ENCODE measurements at regions not wholly inside any gene's neighbourhood (a gene's known extent, or its start where the extent isn't known, plus 50 kb on each side); places are given as distances from the start of the nearest gene placed in this dataset.

DNA sequence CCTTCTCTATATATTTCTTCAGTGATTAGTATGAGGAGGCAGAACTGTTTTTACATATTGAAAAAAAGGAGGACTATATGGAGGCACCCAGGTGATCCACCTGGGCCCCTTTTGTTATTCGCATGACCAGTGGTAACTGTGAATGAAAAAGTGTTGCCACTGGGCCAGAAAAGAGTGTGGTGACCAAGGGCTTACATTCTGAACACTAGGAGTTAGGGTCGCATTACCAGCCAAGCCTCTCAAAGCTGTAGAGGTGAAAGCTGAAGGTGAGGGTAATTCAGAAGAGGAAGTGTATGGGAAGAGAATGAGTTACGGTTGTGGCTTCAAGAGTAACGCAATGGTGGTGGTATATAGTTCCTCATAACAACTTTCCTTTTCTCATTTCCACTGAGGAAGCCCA, 487.6 kb downstream of the TMEM182 start:
- Histone ChIP-seq H3K4me1 (no peaks in the 10 kb centered on the region), H3K9me3 (peaks cover 0 to 17% (median 0%) of the 10 kb centered on the region in 11 donors), H3K27ac (no peak overlapping the region), H3K4me3 (no peak overlapping the region), H3K27me3 (peaks cover 0 to 5% (median 0%) of the 10 kb centered on the region in 7 donors), H3K36me3 (no peaks in the 10 kb centered on the region)
- TF ChIP-seq, protein P1, sequence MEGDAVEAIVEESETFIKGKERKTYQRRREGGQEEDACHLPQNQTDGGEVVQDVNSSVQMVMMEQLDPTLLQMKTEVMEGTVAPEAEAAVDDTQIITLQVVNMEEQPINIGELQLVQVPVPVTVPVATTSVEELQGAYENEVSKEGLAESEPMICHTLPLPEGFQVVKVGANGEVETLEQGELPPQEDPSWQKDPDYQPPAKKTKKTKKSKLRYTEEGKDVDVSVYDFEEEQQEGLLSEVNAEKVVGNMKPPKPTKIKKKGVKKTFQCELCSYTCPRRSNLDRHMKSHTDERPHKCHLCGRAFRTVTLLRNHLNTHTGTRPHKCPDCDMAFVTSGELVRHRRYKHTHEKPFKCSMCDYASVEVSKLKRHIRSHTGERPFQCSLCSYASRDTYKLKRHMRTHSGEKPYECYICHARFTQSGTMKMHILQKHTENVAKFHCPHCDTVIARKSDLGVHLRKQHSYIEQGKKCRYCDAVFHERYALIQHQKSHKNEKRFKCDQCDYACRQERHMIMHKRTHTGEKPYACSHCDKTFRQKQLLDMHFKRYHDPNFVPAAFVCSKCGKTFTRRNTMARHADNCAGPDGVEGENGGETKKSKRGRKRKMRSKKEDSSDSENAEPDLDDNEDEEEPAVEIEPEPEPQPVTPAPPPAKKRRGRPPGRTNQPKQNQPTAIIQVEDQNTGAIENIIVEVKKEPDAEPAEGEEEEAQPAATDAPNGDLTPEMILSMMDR (IDR thresholded peaks at IDR 0.05): no peak
- whole genome bisulfite sequencing, 2 donors: 83 to 87% methylated on average over 4 of the region's 4 CpGs
- DNase-seq: no peak
- ATAC-seq: no peak
- intact Hi-C loops (cut with DNase I): no loop called here

DNA sequence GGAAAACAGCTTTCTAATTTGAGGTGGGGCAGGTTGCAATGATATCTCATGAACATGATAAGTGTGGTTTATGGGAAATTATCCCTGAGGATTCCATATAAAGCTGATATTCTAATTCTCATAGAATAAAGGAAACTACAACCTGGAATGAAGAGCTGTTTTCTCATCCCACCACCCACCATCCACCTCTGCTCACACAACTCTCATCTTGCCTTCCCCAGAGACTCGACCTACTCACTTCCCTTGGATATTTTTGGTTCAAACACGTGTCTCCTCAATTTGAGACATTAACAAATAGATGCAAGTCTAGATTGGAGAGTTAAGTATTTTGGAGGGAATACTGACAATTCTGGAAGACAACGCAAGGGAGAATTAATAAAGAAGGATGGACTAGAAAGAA, 490.9 kb downstream of the TMEM182 start:
- no peak overlapping the region for H3K4me3 ChIP-seq
- peaks cover 0 to 5% (median 0%) of the 10 kb centered on the region in 7 donors for H3K27me3 ChIP-seq
- DNase-seq (no peak), ATAC-seq (no peak)
- H3K4me1 ChIP-seq: no peaks in the 10 kb centered on the region
- TF ChIP-seq, protein P1 (IDR thresholded peaks at IDR 0.05): no peak
- peaks cover 0 to 17% (median 0%) of the 10 kb centered on the region in 11 donors for H3K9me3 ChIP-seq
- intact Hi-C loops (cut with DNase I): no loop called here
- H3K27ac ChIP-seq: no peak overlapping the region
- 54 to 56% methylated on average over 3 of the region's 3 CpGs for WGBS, 2 donors
- H3K36me3 ChIP-seq: no peaks in the 10 kb centered on the region

DNA sequence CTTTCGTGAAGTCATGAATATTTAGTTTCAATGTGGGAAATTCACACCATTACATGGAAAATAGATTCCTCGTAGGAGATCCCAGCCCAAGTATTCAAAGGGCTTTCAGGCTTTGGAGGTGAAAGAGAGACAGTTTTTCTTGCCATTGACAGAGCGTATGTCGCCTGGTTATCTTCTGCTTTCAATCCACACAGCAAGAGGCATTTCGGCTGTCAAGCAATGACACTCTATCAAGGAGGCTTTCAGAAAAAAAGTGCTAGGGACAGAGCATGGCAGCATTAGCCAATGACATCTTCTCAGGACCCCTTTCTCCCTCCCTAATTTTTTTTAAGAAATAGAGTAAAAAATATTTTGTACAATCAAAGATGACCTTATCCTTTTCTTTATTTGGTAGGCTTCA, 492.8 kb downstream of the TMEM182 start:
- Histone ChIP-seq H3K9me3 (peaks cover 0 to 9% (median 0%) of the 10 kb centered on the region in 11 donors), H3K27me3 (peaks cover 0 to 5% (median 0%) of the 10 kb centered on the region in 7 donors), H3K4me1 (no peaks in the 10 kb centered on the region), H3K27ac (no peak overlapping the region), H3K4me3 (no peak overlapping the region), H3K36me3 (no peaks in the 10 kb centered on the region)
- no peak for ATAC-seq
- TF ChIP-seq, protein P1 (IDR thresholded peaks at IDR 0.05): no peak
- intact Hi-C loops (cut with DNase I): no loop called here
- DNase-seq: no peak
- WGBS, 2 donors: 33 to 45% methylated on average over 5 of the region's 5 CpGs

DNA sequence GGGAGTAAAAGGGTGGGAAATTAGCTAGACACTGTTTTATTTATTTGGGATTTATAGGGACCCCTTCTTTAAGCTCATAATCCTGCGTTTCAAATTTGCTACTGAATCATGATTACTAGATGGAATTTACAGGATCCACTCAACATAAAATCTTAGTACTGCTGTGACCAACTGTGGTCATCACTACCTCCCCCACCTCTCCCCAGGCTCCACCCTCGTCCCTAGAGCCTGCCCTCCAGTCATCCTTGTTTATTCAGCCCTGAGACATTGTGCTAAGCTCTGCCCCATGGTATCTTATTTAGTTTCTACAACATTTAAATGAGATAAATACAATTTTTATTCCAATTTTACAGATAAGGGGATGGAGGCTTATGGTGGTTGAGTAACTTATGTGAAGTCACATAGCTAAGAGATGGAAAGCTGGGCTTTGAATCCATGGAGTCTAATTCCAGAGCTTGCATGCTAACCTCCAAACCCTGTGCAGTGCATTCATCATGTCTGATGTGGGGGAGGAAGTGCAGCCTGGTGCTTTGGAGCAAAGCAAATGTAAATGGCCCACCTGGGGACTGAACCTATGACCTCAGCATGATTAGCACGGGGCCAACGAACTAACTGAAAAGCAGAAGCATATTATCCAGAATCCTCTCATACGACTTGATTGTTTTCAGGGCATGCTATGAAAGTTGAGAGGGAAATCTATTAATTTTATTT, 502.4 kb downstream of the TMEM182 start:
- ATAC-seq (no peak), DNase-seq (no peak)
- Histone ChIP-seq H3K36me3 (no peaks in the 10 kb centered on the region), H3K4me3 (no peak overlapping the region), H3K9me3 (peaks cover 0 to 4% (median 0%) of the 10 kb centered on the region in 11 donors), H3K4me1 (no peaks in the 10 kb centered on the region), H3K27me3 (no peaks in the 10 kb centered on the region), H3K27ac (no peak overlapping the region)
- intact Hi-C loops (cut with DNase I): no loop called here
- TF ChIP-seq, protein P1 (IDR thresholded peaks at IDR 0.05): no peak
- 49 to 53% methylated on average over 5 of the region's 5 CpGs for WGBS, 2 donors
